Inferior parietal cortex (tissue), 1 donor: ENCODE measurements at regions not wholly inside any gene's neighbourhood (a gene's known extent, or its start where the extent isn't known, plus 50 kb on each side); places are given as distances from the start of the nearest gene placed in this dataset.

Source experiments
- DNase-seq: peaks from one replicate; pipeline ENCODE4 v3.0.0-alpha.2; 2016; ENCODE audit errors: extremely low spot score

DNA sequence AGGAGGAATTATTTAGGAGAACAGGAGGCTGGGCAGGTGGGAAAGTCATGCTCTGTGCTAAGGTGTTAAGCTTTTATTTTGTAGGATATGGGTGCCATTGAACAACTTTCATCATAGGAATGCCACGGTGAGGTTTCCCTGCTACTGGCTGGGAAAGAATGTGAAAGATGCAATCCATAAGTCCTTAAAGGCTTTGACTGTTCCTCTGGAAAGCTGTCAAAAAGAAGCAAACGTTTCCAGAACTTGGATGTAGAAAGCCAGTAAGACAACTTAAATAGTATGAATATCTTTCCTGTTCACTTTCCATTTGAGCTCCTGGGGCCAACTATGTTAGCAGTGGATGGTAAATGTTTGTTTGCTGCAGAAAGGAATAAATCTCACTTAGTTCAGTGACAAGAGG is 574.4 kb downstream of the RNF144B start:
- no peak for DNase-seq

DNA sequence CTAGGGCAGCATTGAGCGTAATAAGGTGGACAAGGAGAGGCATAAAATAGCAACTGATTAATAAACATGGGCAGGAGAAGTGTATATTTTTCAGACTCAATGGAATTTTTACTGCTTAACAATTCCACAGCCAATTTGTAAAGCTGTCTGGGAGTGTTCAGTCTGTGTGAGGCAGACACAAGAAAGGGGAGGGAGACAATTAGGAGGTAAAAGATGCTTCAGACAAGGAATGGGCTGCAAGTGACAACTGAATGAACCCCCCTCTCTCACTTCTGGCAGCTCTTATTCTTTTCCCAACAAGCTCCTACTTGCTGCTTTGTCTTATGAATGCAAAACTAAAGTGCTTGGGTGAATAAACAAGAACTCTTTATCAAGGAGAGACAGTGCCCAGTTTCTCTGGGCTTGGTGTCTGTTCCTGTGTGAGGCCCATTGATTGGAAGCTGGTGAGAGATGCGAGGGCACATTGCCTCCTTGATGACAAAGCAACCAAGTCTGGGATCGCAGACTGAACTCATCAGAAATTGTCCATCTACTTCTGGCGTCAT is 575.3 kb downstream of the RNF144B start:
- no peak for DNase-seq

DNA sequence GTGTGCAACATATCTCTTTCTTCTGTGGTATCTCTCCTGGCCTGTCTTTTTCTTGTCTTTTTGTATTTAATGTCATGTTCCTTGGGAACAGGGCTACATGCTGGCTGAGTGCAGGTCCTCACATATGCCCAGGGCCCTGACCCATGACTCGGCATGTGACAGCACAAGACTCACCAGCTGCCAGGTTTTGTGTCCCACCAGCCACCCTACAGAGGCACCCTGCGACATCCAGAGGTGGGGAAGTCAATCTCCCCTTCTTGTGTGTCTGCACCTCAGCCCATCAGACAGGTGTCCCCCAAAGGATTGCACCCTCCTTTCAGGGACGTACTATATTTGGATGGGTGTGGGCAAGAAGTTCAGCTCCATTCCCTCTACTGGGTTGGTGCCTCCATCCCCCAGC is 576.3 kb downstream of the RNF144B start:
- no peak for DNase-seq

DNA sequence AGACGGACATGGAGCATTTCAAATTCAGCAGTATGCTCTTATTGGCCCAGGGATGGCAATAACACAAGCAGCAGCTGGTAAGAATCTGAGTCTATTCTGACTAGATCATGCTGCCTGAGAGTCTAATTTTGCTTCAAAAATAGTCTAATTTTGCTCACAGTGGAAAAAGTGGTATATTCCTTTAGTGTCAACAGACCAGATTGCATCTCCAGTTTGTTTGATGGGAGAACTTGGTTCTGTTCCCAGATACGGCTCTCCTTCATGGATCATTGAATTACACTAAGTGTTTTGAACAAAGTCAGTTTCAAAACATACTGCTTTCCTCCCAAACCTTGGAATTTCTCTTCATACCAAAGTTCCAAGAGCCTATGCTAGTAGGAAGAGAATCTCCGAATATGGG is 586.1 kb downstream of the RNF144B start:
- peak; percentile 22 for DNase-seq

DNA sequence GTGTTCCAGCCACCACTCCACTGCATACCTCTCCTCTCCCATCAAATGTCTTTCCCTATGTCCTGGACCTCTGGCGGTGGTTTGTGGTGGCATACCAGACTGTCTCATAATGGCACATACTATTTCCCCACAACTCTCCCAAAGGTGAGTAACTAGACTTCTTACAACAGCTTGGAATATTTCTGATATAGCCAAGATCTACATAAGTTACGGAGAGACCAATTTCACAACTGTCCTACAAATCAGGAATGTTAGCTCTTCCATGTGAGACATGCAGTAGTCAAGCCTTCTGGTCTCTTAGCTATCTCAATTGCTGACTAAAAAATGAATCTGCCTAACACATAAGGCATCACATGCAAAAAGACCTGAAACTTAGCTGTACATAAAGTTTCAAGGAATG is 588.9 kb downstream of the RNF144B start:
- DNase-seq: no peak

DNA sequence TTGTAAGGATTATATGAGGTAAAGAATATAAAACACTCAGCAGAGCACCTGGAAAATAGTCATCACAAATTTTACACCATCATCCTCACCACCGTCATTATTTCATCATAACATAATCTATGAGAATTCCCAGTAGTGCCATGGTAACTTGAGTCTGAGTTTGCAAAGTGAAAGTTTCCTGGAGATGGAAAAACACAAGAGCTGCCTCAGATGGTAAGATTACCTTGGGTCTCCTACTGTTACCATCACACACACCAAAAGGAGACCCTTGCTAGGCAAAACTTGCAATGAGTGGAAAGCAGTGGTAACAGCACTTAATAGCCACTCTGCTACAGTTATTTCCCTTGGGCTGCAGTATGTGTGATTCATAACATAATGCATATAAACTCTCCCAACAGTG is 589.8 kb downstream of the RNF144B start:
- no peak for DNase-seq

DNA sequence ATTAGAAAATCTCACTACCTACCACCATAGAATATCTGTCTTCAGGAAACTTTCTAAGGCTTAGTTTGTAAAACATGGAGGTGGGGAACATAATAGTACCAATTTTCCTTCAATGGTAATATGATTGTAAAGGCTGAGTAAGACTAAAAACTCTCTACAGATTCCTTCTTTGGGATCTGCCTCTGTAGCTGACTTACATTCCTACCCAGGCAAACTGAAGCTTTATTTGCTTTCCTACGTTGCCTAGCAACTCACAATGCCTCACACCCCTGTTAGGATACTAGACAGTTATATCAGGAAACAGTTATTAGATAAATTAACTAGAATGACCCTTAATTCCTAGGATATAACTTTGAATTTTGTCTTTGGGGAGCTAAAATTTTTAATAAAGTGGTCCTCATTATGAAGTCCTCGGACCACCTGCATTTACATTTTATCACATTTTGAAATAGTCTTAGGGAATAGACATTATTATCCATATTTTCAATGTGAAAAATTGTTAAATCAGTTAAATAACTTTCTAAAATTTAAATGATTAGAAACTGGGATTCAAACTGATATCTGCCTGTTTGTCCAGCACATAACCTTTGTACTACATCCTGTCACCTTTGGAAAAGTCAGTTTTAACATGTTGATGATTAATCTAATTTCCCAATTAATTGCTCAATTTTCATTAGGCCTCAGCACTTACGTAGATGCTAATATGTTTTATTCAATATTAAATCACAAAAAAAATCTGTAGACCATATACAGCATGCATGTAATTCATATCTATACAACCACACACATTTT is 591.4 kb downstream of the RNF144B start:
- no peak for DNase-seq

DNA sequence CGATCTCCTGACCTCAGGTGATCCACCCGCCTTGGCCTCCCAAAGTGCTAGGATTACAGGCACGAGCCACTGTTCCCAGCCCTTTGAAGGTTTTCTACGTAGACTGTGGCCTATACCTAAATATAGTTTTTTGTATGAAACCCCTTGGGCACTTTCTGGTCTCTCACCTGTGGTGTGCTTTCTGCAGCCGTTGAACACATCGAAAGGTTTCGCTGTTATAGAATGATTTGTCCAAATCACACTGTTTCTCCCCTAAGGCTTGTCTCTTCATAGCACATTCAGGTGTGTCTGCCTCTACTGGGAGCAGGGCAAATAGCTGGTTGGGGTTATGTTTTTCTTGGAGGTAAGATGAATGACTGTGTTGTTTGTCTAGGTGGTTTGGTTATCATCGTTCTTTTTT is 597.9 kb downstream of the RNF144B start:
- no peak for DNase-seq

DNA sequence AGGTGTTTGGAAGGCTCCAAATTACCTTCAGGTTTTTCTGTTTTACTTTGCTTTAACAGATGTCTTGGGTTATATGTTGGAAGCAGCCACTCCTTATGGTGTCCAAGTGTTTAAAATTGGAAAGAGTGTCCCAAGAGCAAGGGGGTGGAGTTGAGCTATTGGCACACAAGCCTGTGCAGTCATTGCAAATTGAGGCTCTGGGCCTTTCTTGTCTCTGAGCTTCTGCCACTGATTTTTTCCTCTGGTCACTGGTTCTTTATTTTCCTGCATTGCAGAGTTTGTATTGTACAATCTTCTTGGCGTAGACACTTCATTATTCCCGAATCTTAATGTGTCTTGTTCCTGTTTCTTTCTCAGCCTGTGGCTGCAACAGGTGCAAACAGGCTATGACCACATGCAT is 598.8 kb downstream of the RNF144B start:
- DNase-seq: no peak

DNA sequence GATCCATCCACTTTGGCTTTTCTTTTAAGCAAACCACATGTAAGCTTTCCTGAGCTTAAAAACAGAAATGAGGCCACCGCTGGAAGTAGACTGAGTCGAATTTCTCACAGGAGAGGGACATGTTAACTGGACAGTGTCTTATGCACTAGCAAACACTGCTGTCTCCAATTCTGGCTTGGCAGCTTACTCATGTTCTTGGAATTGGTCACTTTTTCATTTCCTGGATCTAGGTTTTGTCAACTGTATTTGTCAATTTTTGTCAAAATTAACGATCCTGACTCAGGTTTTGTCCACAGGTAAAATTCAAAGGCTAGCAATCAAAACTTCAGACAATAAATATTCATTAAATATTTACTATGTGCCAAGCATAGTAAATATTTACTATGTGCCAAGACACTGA is 601.5 kb downstream of the RNF144B start:
- no peak for DNase-seq

DNA sequence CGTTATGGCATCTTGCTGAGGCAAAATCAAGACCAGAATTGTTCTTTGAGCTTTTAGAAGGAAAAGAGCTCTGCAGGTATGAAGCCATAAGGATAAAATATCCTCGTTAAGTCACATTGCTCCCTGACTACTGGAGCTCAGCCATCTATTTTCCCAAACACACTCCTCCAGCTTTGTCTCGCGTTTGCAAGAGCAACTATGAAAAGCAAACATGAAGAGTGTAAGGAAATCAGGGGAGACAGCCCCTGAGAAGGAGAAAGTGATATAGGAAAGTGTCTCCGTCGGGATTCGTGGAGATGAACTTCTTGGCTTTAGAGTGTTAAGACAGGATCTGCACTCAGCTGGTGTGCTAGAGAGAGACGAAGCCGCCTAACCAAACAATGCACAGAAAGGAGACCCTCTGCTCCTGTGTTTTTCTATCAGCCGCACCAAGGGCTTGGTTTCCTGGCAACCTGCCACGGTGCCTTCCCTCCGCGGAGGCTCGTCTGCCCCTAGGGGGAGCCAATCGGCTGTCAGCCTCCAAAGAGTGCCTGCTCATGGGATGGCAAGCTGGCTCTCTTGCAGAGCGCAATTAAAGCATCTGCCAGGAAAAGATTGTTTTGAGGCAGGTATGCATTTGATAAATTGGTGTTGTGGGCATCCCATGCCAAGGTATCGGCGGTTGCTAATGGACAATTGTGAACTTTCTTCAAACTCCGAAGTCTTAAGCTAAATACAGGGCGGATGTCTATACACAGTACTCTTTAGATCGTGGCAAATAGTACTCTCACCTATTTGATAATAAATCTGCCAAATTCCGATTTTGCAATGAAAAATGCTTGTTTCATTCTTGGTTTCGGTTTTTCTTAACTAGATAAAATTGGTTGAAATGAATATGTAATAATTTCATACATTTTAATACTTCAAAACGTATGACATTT is 603.2 kb downstream of the RNF144B start:
- peak; percentile 69 for DNase-seq

DNA sequence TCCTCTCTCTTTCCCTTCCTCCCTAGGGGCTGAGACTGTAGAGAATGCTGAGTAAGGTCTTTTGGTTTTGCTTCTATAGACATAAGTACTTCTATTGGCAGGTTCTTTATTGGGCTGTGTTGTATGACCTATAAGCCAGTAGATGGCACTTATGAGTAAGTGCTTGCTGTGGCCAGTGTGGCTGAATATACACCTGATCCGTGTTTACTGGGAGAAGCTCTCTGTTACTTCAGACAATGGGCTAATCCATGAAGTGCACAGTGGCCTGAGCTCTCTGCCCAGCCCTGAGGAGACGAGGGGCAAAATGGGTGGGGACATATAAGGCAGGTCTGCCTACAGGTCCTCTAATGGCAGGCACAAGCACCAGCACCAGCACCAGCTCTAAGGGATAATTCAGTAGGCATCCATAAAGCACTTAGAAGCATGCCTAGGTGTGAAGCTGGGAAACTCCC is 610.3 kb downstream of the RNF144B start:
- no peak for DNase-seq

DNA sequence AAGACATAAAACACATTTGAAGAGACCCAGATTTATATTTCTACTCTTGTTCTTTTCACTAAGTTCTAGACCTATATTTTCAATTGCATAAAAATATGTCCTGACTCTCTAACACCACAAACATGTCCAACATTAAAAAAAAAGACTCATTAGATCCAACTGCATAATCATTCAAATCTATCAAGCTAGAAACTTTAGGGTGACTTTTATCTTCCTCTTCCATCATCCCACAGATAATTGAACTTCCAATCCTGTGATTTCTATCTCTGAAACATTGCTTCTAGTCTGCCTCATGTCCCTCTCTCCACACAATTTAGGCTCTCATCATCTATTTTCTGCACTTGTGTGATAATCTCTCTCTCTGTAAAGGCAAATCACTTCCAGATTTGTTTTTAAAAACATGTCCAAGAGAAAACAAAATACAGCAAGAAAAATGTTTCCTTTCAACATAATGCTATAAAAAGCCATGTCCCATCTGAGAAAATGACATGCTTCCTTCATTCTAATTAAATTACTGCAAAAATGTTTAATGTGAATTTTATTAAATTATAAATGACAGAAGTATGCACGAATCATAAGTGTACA is 615.9 kb downstream of the RNF144B start:
- DNase-seq: no peak

DNA sequence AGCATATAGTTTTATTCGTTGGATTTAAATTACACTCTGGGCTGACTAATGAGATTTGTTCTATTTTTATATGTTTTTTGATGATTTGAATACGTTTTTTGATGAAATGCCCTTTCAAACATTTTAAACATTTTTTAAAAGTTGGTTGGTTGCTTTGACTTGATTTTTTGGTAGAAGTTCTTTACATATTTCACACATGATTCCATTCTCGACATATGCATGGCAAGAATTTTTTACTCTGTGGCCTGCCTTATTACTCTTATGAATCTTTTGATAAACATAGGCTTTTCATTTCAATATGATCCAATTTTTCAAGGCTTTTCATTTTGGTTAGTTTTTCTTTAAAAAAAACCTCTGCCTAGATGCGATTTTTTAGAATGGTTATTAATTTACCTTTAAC is 617.0 kb downstream of the RNF144B start:
- DNase-seq: no peak

DNA sequence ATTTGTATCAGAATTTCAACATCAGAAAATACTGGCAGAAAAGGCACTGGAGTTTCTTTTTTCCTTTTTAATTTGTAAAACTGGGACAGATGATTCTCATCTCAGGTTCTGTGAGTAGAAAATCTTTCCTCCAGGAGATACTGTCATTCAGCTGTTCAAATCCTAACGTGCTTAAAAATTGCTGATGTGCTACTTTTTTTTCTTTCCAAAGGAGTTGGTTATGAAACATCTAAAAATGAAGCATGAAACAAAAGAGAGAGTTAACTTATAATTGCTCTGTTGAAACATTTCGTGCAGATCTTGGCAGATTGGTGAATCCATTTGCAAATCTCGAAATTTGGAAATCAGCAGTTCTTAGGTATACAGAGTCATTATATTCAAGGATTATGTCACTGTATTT is 622.6 kb downstream of the RNF144B start:
- DNase-seq: no peak

DNA sequence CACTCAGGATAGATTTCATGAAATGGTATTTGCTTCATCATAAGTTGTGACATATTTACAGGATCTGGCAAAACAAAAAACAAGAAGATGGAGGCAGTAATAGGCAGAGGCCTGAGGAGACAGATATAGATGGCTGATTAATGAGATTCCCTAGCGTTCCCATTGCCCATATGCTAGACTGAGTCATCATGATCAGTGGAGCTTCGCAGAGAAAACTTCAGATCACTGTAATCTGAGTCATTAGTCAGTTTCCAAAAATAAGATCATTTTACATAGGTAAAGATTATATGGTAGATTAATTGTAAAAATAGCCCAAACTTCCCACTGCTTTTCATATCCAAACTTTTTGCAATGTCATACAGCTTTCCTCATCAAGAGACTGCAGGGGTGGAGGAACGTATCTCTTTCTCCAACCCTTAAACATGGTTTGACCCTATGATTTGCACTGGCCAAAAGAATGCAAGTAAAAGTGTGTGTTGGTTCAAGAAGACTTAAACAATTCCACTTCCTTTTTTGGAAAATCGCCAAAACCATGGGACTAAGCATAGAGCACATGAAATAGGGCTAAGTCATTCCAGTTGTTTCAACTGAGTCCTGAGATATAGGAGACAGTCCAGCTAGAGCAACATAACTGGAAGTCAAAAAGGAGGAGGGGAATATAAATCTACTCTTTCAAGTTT is 626.0 kb downstream of the RNF144B start:
- DNase-seq: no peak

DNA sequence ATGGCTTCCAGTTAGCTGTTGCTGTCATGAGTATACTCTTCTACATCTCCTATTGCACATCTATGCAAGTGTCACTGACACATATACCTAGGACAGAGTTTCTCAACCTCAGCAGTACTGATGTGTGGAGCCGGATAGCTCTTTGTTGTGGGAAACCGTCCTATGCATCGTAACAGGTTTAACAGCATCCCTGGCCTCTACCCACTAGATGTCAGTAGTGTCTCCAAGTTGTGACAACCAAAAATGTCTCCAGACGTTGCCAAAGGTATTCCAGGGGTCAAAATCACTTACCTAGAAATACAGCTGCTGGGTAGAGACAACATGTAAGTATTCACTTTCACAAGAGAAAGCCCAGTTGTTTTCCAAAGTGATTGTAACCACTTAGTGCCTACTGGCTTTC is 637.6 kb downstream of the RNF144B start:
- DNase-seq: no peak

DNA sequence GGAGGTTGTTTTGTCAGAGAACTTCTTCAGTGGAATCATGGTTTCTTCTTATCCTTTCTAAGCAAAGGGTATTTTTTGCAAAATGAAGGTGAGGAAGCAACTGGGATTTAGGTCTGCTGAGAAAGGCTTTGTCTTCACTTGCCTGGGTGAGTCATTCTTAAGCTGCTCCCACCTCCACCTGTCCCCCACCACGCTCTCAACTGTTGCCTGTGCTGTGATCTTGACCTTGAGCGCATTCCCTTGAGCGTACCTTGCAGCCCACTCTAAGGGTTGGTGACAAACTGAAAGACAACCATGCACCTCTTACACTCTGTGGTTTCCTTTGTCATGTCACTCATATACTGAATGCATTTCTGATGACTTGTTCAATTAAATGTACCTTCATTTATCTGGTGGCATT is 641.1 kb downstream of the RNF144B start:
- DNase-seq: no peak

DNA sequence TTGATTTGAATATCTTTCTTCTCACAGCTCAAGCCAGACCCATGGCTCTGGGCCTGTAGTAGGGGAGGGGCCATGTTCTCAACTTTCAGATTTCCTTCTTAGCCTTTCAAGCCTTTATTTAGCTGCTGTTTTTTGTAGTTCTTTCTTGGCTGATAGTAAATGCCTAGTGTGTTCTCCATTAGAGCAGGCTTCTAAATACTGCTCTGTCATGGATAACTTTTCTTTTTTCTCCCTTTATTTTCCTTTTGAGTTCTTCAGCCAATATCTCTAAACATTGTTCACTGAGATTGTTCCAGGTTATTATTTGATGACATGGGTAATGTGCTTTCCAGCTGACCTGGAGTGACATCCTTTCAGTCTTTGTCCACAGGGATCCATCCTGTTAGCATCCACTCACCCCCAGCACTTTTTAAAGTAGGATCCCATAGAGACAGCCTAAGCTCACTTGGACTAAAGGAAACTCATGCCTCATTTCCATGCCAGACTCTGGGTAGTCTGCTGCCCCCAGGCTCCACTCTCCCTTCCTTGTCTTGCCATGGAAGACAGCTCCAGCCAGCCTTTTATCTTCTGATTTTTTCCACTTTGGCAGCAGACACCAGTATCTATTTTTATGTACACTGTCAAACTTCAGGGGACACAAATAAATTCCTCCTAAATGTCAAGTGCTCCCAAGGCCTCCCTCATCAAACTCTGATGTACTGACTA is 645.6 kb downstream of the RNF144B start:
- no peak for DNase-seq

DNA sequence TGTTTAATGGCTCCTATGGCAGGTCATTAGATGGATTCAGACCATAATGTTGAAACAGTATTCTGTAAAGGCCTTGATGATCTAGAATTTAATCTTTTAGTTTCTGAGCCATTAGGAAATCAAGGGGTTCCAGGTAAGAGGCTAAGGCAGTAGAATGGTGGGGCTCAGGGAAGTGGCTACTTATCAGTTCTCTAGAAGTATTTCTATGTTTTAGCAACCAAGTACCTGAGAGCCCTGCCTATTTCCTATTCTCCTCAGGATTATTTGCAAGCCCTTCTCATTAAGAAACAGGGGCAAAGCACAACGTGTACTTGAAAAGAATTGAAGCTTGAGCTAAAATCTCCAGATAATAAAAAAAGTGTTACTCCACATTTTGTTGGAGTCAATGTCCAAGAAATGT is 646.5 kb downstream of the RNF144B start:
- no peak for DNase-seq

DNA sequence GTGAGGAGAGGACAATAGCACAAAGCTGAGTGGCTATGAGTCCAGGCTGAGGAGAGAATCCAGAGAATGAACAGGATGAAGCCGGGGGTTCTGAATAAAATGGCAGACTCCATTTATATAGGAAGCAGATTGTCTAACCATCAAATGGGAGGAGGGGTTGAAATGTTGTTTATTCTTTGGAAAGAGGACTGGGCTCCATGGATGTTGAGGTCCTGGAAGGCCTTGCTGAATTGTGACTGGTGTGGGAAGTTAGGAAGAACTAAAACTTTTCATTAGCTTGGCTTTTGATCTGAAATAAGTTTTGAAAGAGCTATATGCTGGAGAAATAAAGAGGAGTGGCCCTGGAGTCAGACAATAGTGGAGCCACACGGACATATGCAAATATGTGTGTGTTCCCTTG is 647.8 kb downstream of the RNF144B start:
- no peak for DNase-seq
